ENCODE measurements at regions not wholly inside any gene's neighbourhood (a gene's known extent, or its start where the extent isn't known, plus 50 kb on each side); places are given as distances from the start of the nearest gene placed in this dataset.

DNA sequence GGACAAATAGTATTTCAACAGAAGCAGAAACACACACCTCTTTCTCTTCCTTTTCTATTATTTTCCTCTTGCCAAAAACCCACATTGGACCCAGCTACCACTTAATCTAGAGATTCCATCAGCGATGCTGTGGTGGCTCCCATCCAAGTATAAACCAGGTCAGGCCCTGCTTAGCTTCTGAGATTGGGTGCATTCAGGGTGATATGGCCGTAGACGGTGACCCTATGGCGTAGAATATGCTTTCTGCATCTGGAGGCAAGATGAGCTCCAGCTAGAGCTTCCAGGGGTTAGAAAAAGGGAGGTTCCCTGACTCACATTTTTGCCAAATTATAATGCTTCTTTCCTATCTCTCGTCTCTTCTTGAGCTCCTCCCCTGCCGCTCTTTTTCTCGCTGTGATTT lies 66.5 kb downstream of the TNP1 start:
- DNase-seq (ENCODE audit: low spot score in 2 of 2) = no peak
- H3K27ac ChIP-seq = peak overlapping the region in 1 of 2 donors; percentile 85
- no peaks in the 10 kb centered on the region for H3K27me3 ChIP-seq
- no peak overlapping the region for H3K4me3 ChIP-seq
- no peaks in the 10 kb centered on the region for H3K9me3 ChIP-seq
- peaks cover 0 to 7% of the 10 kb centered on the region in 2 donors for H3K4me1 ChIP-seq
- H3K36me3 ChIP-seq = no peaks in the 10 kb centered on the region
- intact Hi-C loops (cut with DNase I; ENCODE audit: low total_unique reads) = no loop called here
- no peak for TF ChIP-seq POLR2A (IDR thresholded peaks at IDR 0.05)
- TF ChIP-seq POLR2AphosphoS5 (IDR thresholded peaks at IDR 0.05) = no peak
- TF ChIP-seq, protein P1, sequence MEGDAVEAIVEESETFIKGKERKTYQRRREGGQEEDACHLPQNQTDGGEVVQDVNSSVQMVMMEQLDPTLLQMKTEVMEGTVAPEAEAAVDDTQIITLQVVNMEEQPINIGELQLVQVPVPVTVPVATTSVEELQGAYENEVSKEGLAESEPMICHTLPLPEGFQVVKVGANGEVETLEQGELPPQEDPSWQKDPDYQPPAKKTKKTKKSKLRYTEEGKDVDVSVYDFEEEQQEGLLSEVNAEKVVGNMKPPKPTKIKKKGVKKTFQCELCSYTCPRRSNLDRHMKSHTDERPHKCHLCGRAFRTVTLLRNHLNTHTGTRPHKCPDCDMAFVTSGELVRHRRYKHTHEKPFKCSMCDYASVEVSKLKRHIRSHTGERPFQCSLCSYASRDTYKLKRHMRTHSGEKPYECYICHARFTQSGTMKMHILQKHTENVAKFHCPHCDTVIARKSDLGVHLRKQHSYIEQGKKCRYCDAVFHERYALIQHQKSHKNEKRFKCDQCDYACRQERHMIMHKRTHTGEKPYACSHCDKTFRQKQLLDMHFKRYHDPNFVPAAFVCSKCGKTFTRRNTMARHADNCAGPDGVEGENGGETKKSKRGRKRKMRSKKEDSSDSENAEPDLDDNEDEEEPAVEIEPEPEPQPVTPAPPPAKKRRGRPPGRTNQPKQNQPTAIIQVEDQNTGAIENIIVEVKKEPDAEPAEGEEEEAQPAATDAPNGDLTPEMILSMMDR (IDR thresholded peaks at IDR 0.05) = no peak

DNA sequence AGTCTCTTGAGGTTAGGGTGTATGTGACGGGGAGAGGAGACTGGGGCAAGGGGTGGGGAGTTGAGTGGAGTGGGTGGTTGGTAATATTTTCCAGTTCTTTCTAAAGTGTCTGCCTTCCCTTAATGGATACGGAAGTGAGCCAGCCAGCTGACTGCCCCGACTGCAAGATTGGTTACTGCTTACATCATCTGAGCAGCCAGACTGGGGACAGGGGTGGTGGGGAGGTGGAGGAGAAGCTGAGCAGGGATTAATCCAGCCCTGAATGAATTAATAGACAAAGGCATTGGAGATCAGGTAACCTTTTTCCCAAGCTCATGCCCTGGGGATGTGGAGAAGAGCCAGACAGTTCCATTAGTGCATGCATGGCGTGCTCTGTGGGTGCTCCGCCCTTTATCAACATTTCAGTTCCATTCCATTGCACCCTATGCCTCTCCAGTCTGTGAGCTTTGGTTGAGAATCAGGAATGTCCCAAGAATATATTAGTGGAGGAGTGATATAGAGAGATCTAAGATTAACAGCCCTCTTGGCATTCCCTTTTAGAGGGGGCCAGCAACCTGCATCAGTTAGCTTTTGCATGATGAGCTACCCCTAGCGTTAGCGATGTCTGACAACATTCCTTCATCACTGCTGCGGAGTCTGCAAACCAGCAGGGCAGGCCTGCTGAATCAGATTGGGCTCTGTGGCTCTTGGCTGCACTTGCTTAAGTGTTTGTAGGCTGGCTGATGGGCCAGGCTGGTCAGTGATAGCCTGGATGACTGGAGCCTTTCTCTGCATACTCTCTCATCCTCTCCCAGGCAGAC lies 67.4 kb downstream of the TNP1 start:
- no peaks in the 10 kb centered on the region for H3K27me3 ChIP-seq
- no peak overlapping the region for H3K4me3 ChIP-seq
- H3K9me3 ChIP-seq = no peaks in the 10 kb centered on the region
- TF ChIP-seq POLR2A (IDR thresholded peaks at IDR 0.05) = no peak
- TF ChIP-seq, protein P1 (IDR thresholded peaks at IDR 0.05) = no peak
- TF ChIP-seq POLR2AphosphoS5 (IDR thresholded peaks at IDR 0.05) = peak in 1 of 3 donors; percentile 17
- intact Hi-C loops (cut with DNase I; ENCODE audit: low total_unique reads) = no loop called here
- DNase-seq (ENCODE audit: low spot score in 2 of 2) = peak in 1 of 2 donors; percentile 36
- no peaks in the 10 kb centered on the region for H3K36me3 ChIP-seq
- peaks cover 0 to 7% of the 10 kb centered on the region in 2 donors for H3K4me1 ChIP-seq
- peak overlapping the region; percentile 69 to 85 for H3K27ac ChIP-seq

DNA sequence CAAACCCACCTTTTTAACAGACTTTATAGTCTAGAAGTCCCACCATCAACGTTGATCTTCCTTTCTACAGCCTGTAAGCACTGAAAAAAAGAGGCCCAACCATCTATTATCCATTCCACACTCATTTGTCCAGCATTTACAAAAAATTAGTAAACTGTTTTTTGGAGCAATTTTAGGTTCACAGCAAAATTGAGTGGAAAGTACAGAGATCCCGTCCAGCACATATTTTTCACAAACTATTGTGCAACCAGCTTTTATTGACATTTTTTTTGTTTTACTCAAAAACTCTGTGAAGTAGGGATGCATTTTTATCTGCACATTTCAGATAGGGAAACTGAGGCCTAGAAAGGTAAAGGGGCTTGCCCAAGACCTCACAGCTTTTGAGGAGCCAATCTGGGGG lies 68.6 kb downstream of the TNP1 start:
- intact Hi-C loops (cut with DNase I; ENCODE audit: low total_unique reads) = no loop called here
- TF ChIP-seq POLR2A (IDR thresholded peaks at IDR 0.05) (no peak), POLR2AphosphoS5 (IDR thresholded peaks at IDR 0.05) (no peak)
- TF ChIP-seq, protein P1 (IDR thresholded peaks at IDR 0.05) = no peak

DNA sequence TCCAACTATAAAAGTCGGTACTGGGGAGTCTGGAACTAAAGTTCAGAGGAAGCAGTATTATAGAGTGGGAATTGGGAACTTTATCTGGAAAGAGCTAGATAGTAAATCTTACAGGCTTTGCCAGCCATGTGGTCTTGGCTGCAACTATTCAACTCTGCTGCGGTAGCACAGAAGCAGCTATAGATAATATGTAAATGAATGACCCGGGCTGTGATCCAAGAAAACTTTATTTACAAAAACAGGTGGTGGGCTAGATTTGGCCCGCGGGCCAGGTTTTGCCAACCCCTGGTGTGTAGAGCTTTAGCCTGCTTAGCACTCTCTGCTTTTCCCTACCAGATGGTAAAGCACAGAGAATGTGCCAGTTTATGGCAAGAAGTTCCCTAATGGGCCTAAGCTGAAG lies 70.8 kb downstream of the TNP1 start:
- Histone ChIP-seq H3K36me3 (no peaks in the 10 kb centered on the region), H3K4me1 (peaks cover 0 to 7% of the 10 kb centered on the region in 2 donors), H3K9me3 (no peaks in the 10 kb centered on the region), H3K27ac (peak overlapping the region in 1 of 2 donors; percentile 30), H3K4me3 (no peak overlapping the region), H3K27me3 (no peaks in the 10 kb centered on the region)
- no peak for TF ChIP-seq POLR2A (IDR thresholded peaks at IDR 0.05)
- TF ChIP-seq POLR2AphosphoS5 (IDR thresholded peaks at IDR 0.05) = no peak
- TF ChIP-seq, protein P1 (IDR thresholded peaks at IDR 0.05) = no peak
- DNase-seq (ENCODE audit: low spot score in 2 of 2) = no peak
- intact Hi-C loops (cut with DNase I; ENCODE audit: low total_unique reads) = no loop called here

More for the DNA sequence above, 68.6 kb downstream of the TNP1 start:
- Histone ChIP-seq H3K9me3 (no peaks in the 10 kb centered on the region), H3K36me3 (no peaks in the 10 kb centered on the region), H3K27ac (peak overlapping the region; percentile 69 to 85), H3K4me3 (no peak overlapping the region), H3K27me3 (no peaks in the 10 kb centered on the region), H3K4me1 (peaks cover 0 to 7% of the 10 kb centered on the region in 2 donors)
- DNase-seq (ENCODE audit: low spot score in 2 of 2) = no peak

DNA sequence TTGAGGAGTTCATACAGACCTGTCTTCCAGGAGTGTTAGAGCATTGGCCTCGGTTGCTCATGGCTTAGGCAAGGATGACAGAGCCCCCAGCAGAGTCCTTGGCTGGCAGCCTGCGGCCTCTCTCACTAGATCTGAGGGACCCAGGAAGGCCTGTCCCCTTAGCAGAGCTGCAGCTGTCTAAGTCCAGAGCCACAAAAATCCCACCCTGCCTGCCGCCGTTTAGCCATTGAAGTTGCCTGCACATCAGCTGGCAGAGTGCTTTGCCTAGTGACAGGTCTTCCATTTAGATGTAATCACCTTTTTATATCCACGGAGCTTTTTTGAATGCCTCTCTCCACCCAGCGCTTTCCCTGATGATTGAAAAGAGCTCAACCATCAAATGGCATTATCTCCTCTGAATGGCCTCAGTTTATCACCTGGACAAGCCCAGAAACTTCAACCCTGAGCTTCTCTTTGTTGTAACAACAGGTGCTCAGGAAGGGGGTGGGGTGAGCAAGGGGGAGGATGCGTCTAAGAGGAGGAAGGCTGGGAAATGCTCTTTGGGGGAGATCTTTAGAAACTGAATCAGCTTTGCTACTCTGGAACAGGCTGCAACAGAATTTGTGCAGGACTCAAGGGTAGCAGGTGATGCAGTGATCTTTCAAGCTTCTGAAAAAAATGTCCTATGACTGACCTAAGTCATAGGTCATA lies 71.9 kb downstream of the TNP1 start:
- intact Hi-C loops (cut with DNase I; ENCODE audit: low total_unique reads) = no loop called here
- TF ChIP-seq, protein P1 (IDR thresholded peaks at IDR 0.05) = no peak
- TF ChIP-seq POLR2A (IDR thresholded peaks at IDR 0.05) (no peak), POLR2AphosphoS5 (IDR thresholded peaks at IDR 0.05) (no peak)

More for the DNA sequence above, 71.9 kb downstream of the TNP1 start:
- Histone ChIP-seq H3K36me3 (no peaks in the 10 kb centered on the region), H3K4me3 (no peak overlapping the region), H3K27me3 (no peaks in the 10 kb centered on the region), H3K4me1 (peaks cover 0 to 7% of the 10 kb centered on the region in 2 donors), H3K9me3 (no peaks in the 10 kb centered on the region), H3K27ac (no peak overlapping the region)
- no peak for DNase-seq (ENCODE audit: low spot score in 2 of 2)

Data from breast epithelium (tissue), 4 donors.